SKM-1 treated with dmso at 0.1 percent for 144 hours (cell line): ENCODE measurements at regions not wholly inside any gene's neighbourhood (a gene's known extent, or its start where the extent isn't known, plus 50 kb on each side); places are given as distances from the start of the nearest gene placed in this dataset.
"Not testable (repeated sequence)": the region's sequence is repeated elsewhere in the genome, so short reads cannot be mapped to it uniquely, and the experiment has no call there.

Experiments
- DNase-seq: peaks from one replicate; lab custom pipeline; 2025; ENCODE audit not compliant: unreplicated experiment; lab: John Stamatoyannopoulos, UW

- no peak for DNase-seq
Observed at GRCh38 chr6:84847390-84848160, 83.2 kb upstream of the TBX18 start.

GRCh38 chr6:84842525-84843166, 78.2 kb upstream of the TBX18 start:
- DNase-seq: no peak

GRCh38 chr6:84837068-84837866, 72.9 kb upstream of the TBX18 start:
- DNase-seq: not testable (repeated sequence)

GRCh38 chr6:84836366-84836765, 72.0 kb upstream of the TBX18 start:
- no peak for DNase-seq

DNA sequence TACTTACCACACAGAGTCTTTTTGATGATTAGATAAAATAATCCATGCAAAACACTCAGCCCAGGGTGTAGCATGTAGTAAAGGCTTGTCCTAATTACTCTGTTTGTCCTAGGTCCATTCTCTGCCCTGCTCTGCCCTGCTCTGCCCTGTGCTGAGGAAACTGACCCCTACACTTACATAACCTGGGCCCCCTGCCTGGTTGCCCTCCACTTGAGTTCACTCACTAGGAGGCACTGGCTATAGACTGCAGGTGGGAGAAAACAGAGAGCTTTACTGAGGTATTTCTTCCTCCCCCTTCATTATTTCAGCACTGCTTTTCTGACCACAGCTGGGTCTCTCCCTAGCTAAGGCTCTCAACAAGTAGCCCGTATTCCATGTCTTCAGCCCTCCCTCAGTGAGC, 70.9 kb upstream of the TBX18 start:
- DNase-seq: no peak

GRCh38 chr6:84831924-84832323, 67.5 kb upstream of the TBX18 start:
- DNase-seq: not testable (repeated sequence)

- DNase-seq: no peak
Observed at GRCh38 chr6:84825461-84825860, 61.1 kb upstream of the TBX18 start.

DNA sequence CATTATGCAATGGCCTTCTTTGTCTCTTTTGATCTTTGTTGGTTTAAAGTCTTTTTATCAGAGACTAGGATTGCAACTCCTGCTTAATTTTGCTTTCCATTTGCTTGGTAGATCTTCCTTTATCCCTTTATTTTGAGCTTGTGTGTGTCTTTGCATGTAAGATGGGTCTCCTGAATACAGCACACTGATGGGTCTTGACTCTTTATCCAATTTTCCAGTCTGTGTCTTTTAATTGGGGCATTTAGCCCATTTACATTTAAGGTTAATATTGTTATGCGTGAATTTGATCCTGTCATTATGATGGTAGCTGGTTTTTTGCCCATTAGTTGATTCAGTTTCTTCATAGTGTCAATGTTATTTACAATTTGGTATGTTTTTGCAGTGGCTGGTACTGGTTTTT, 56.9 kb upstream of the TBX18 start:
- not testable (repeated sequence) for DNase-seq

GRCh38 chr6:84816741-84817140, 52.3 kb upstream of the TBX18 start:
- DNase-seq: no peak

GRCh38 chr6:84815896-84816735, 51.7 kb upstream of the TBX18 start:
- DNase-seq: no peak
